A673 (cell line): ENCODE measurements at regions not wholly inside any gene's neighbourhood (a gene's known extent, or its start where the extent isn't known, plus 50 kb on each side); places are given as distances from the start of the nearest gene placed in this dataset.

Experiments used
- BruUV-seq: library from RNA; stranded (reverse); fragments of 400-500 nt; replicated peaks from 2 replicates; lab custom pipeline; 2021; lab: Mats Ljungman, UMichigan
- CTCF ChIA-PET: fragments of 300-600 bp; sonication (Branson Sonifier 250); formaldehyde crosslinking; loops from one replicate; lab custom pipeline; 2022; ENCODE audit warnings: antibody characterized with exemption; lab: Charles Lee
- POLR2A ChIA-PET: fragments of 300-600 bp; sonication (Branson Sonifier 250); formaldehyde crosslinking; loops from one replicate; lab custom pipeline; 2022; ENCODE audit warnings: antibody characterized with exemption; ENCODE audit not compliant: low non-redundant PET; lab: Charles Lee
- DNase-seq: peaks from one replicate; pipeline ENCODE4 v3.0.0-alpha.2; 2015; ENCODE audit warnings: low spot score
- H3K27ac ChIP-seq: fragments of 200-600 bp; sonication (generic); 2 replicates; pipeline ENCODE4 v1.5.1; 2016; ENCODE audit warnings: mixed run types, low read depth, mild to moderate bottlenecking, mixed read lengths, antibody characterized with exemption, low read length; ENCODE audit not compliant: poor library complexity, severe bottlenecking
- H3K27me3 ChIP-seq: fragments of 200-600 bp; sonication (generic); replicated peaks from 2 replicates; pipeline ENCODE4 v1.6.1; 2017; ENCODE audit warnings: mixed run types, low read depth, mild to moderate bottlenecking, mixed read lengths, antibody characterized with exemption, low read length; ENCODE audit not compliant: insufficient read depth, poor library complexity
- H3K36me3 ChIP-seq: fragments of 200-600 bp; sonication (generic); 2 replicates; pipeline ENCODE4 v1.6.1; 2016; ENCODE audit warnings: mixed run types, mild to moderate bottlenecking, mixed read lengths, antibody characterized with exemption, low read length; ENCODE audit not compliant: insufficient read depth, poor library complexity, severe bottlenecking
- H3K4me1 ChIP-seq: fragments of 200-600 bp; sonication (generic); 2 replicates; pipeline ENCODE4 v1.6.1; 2017; ENCODE audit warnings: mixed run types, mild to moderate bottlenecking, mixed read lengths, antibody characterized with exemption, low read length; ENCODE audit not compliant: insufficient read depth, poor library complexity, severe bottlenecking
- H3K4me3 ChIP-seq: fragments of 200-600 bp; sonication (generic); 2 replicates; pipeline ENCODE4 v1.5.1; 2016; ENCODE audit warnings: low read depth, mixed run types, mild to moderate bottlenecking, mixed read lengths, low read length; ENCODE audit not compliant: poor library complexity, severe bottlenecking
- H3K9me3 ChIP-seq: fragments of 200-600 bp; sonication (generic); 2 replicates; pipeline ENCODE4 v1.6.1; 2016; ENCODE audit warnings: mixed run types, low read depth, mild to moderate bottlenecking, mixed read lengths, antibody characterized with exemption, low read length; ENCODE audit not compliant: poor library complexity, severe bottlenecking
- EZH2 ChIP-seq: fragments of 200-600 bp; sonication (generic); IDR thresholded peaks from 2 replicates; pipeline ENCODE4 v1.6.1; 2017; ENCODE audit warnings: borderline replicate concordance, low read depth, mild to moderate bottlenecking, mixed read lengths, antibody characterized with exemption, low read length; ENCODE audit not compliant: poor library complexity, severe bottlenecking
- intact Hi-C: fragments of 100-400 bp; cut with micrococcal nuclease; formaldehyde crosslinking; loops from one replicate; pipeline ENCODE4 v1.10.0; 2022; ENCODE audit not compliant: unreplicated experiment
- TF ChIP-seq, protein P1 (sequence below): fragments of 300-800, 200-600 bp; sonication (generic); conservative IDR thresholded peaks from 2 replicates; pipeline ENCODE4 v1.5.1; 2017; ENCODE audit warnings: low read depth, mild to moderate bottlenecking, antibody characterized with exemption, low read length, moderate library complexity, mixed read lengths

DNA sequence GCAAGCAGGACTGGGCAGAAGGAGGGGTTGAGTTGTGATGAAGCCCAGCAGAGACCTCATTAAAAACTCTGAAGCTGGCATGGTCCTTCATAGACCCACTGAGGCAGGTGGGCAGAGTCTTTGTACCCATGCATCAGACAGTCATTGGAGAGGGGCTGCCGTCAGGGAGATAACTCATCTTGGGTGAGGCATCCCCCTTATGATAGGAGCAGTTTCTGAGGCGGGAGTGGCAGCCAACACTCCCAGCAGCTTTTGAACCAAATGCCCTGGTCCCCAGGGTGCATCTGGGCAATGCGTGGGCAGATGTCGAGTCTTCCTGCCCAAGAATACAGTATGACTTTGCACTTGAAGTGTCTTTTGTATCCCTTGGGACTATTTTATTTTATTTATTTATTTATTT is 68.1 kb downstream of the HTR5A start:
- Histone ChIP-seq H3K4me3 (no peak overlapping the region), H3K4me1 (no peaks in the 10 kb centered on the region), H3K27ac (no peak overlapping the region), H3K9me3 (peaks cover 4% of the 10 kb centered on the region), H3K27me3 (peaks cover 42% of the 10 kb centered on the region), H3K36me3 (no peaks in the 10 kb centered on the region)
- DNase-seq, result no peak
- TF ChIP-seq EZH2, result no peak
- TF ChIP-seq, protein P1, sequence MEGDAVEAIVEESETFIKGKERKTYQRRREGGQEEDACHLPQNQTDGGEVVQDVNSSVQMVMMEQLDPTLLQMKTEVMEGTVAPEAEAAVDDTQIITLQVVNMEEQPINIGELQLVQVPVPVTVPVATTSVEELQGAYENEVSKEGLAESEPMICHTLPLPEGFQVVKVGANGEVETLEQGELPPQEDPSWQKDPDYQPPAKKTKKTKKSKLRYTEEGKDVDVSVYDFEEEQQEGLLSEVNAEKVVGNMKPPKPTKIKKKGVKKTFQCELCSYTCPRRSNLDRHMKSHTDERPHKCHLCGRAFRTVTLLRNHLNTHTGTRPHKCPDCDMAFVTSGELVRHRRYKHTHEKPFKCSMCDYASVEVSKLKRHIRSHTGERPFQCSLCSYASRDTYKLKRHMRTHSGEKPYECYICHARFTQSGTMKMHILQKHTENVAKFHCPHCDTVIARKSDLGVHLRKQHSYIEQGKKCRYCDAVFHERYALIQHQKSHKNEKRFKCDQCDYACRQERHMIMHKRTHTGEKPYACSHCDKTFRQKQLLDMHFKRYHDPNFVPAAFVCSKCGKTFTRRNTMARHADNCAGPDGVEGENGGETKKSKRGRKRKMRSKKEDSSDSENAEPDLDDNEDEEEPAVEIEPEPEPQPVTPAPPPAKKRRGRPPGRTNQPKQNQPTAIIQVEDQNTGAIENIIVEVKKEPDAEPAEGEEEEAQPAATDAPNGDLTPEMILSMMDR, result no peak
- no TSS peak for BruUV-seq
- ChIA-PET POLR2A (no interaction called here), CTCF (no interaction called here)
- intact Hi-C loops, result no loop called here

DNA sequence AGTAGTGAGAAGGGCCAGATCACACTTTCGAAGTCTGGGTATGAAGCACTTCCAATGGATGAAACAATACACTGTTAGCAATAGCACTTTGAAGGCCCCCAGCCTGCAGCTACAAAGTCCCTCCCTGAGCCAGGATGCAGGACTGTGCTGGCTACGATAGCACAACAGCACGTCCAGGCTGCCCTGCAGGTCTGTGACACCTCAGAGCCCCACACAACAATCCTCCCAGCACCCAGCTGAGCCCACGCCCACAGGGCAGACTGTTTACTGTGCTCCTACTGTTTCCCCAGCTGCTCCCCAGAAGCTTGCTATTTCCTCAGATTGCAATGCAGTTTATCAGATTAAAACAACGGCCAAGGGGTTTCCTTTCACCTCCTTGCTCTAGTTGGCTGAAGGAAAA is 71.4 kb downstream of the HTR5A start:
- Histone ChIP-seq H3K36me3 (no peaks in the 10 kb centered on the region), H3K27ac (no peak overlapping the region), H3K9me3 (peaks cover 4% of the 10 kb centered on the region), H3K27me3 (peaks cover 69% of the 10 kb centered on the region), H3K4me3 (no peak overlapping the region), H3K4me1 (no peaks in the 10 kb centered on the region)
- ChIA-PET POLR2A (no interaction called here), CTCF (no interaction called here)
- BruUV-seq, result no TSS peak
- TF ChIP-seq EZH2, result no peak
- TF ChIP-seq, protein P1, result no peak
- intact Hi-C loops, result no loop called here
- no peak for DNase-seq

DNA sequence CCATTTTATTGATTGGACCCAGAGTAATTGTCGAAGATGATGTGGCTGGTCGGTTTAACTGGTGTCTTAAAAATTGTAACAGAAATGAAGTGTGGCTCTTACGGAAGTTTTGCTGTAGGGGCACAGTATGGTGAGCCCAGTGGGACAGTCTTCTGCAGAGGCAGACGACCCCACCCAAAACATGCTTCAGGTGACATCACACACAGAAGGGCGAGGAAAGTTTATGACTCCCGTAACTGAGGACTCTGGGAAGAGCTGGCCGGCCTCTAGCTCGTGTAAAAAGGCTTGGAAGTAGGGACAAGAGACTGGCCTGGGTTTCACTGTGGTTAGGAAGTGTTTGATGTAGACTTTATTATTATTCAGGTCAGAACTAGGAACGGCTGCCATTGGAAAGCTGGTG is 73.3 kb downstream of the HTR5A start:
- no peak overlapping the region for H3K4me3 ChIP-seq
- no peak overlapping the region for H3K27ac ChIP-seq
- BruUV-seq, result no TSS peak
- no peaks in the 10 kb centered on the region for H3K9me3 ChIP-seq
- H3K27me3 ChIP-seq, result peaks cover 74% of the 10 kb centered on the region
- H3K36me3 ChIP-seq, result no peaks in the 10 kb centered on the region
- intact Hi-C loops, result no loop called here
- H3K4me1 ChIP-seq, result no peaks in the 10 kb centered on the region
- no peak for TF ChIP-seq EZH2
- TF ChIP-seq, protein P1, result no peak
- ChIA-PET POLR2A (no interaction called here), CTCF (no interaction called here)
- DNase-seq, result no peak
